Natural killer cell (primary cell): ENCODE measurements at regions not wholly inside any gene's neighbourhood (a gene's known extent, or its start where the extent isn't known, plus 50 kb on each side); places are given as distances from the start of the nearest gene placed in this dataset.

ENCODE experiments used
- ATAC-seq, 3 donors: fragments of 150-1000 bp in 2 of 3; fragments of 200-7000 bp in 1 of 3; cut with Tn5 transposase; 1 replicate in 1 of 3; 2 replicates in 2 of 3; pipeline ENCODE4 v1.10.0; 2021; ENCODE audit warnings: mild to moderate bottlenecking in 2 of 3, moderate library complexity in 2 of 3
- DNase-seq, 2 donors: peaks; one replicate each; pipeline versions ENCODE4 v3.0.0 to v3.0.0-alpha.2; 2013 to 2021; ENCODE audit warnings: mixed read lengths in 1 of 2
- H3K27ac ChIP-seq: one replicate; pipeline ENCODE4 v1.5.1; 2013; ENCODE audit warnings: mild to moderate bottlenecking, low read length
- H3K27me3 ChIP-seq: one replicate; pipeline ENCODE4 v1.6.1; 2013; ENCODE audit warnings: low read length; ENCODE audit not compliant: control insufficient read depth, insufficient read depth
- H3K36me3 ChIP-seq: one replicate; pipeline ENCODE4 v1.6.1; 2013; ENCODE audit warnings: low read length; ENCODE audit not compliant: control insufficient read depth, insufficient read depth
- H3K4me1 ChIP-seq: one replicate; pipeline ENCODE4 v1.6.1; 2013; ENCODE audit warnings: low read length; ENCODE audit not compliant: control insufficient read depth, insufficient read depth
- H3K4me3 ChIP-seq: one replicate; pipeline ENCODE4 v1.5.1; 2013; ENCODE audit warnings: low read length
- H3K9me3 ChIP-seq: one replicate; pipeline ENCODE4 v1.6.1; 2013; ENCODE audit warnings: low read length; ENCODE audit not compliant: control insufficient read depth, insufficient read depth
- H3K27ac Mint-ChIP-seq, 2 donors: one replicate each; pipeline ENCODE4 v1.8.0; 2022; ENCODE audit warnings: mild to moderate bottlenecking in 2 of 2, mixed read lengths in 2 of 2, moderate library complexity in 1 of 2
- H3K27me3 Mint-ChIP-seq, 2 donors: one replicate each; pipeline ENCODE4 v1.8.0; 2022; ENCODE audit warnings: low read depth in 2 of 2, mixed read lengths in 2 of 2
- H3K36me3 Mint-ChIP-seq: one replicate; pipeline ENCODE4 v1.8.0; 2022; ENCODE audit warnings: mixed read lengths
- H3K4me1 Mint-ChIP-seq, 2 donors: one replicate each; pipeline ENCODE4 v1.8.0; 2022; ENCODE audit warnings: mixed read lengths in 2 of 2
- H3K4me3 Mint-ChIP-seq: one replicate; pipeline ENCODE4 v1.8.0; 2022; ENCODE audit warnings: mild to moderate bottlenecking, moderate library complexity, mixed read lengths
- H3K9me3 Mint-ChIP-seq, 2 donors: one replicate each; pipeline ENCODE4 v1.8.0; 2022; ENCODE audit warnings: mixed read lengths in 2 of 2
- WGBS: methylation state at CpG from one replicate; pipeline ENCODE4 v1.1.7; 2013; ENCODE audit warnings: missing lambda C conversion rate; ENCODE audit not compliant: insufficient coverage; 5-methylcytosine and 5-hydroxymethylcytosine counted together
- intact Hi-C: fragments of 100-400 bp; cut with micrococcal nuclease; formaldehyde crosslinking; loops from one replicate; pipeline ENCODE4 v1.14.2; 2022
- TF ChIP-seq, protein P1 (sequence below): fragments of 200-600 bp; IDR thresholded peaks from one replicate; pipeline ENCODE4 v1.8.0; 2022; ENCODE audit warnings: antibody characterized with exemption

DNA sequence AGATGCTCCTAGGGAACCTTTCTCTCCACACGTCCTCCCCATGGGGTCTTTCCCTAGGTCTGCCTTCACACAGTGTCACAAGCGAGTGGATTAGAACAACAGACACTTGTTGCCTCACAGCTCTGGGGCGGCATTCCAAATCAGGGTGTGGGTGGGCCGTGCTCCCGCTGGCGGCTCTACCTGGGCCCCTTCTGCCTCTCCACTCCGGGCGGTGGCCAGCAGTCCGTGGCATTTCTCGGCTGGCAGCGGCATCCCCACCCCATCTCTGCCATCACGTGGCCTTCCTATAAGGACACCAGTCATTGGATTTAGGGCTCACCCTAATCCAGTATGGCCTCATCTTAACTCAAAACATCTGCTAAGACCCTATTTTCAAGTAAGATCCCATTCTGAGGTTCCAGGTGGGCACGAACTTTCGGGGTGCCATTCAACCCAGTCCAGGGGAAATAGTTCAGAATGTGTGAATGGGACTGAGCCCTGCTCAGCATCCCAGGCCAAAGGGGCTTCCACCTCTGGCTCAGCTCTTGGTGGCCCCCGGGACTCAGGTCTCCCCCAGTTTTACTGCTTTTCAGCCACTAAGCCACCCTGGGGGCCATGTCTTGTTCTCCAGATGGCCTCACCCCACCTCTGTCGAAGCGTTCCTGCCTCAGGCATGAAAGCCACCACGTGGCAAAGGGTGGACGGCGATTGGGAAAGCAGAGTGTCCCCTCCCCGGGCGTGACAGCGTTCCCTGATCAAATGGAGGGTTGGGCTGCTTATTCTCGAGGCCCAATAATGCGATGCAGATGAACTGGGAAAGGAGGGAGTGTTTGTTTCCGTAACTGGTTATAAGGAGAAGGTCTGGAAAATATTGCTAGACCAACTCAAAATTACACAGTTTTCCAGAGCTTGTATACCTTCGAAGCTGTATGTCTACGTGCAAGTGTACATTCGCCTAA lies 350.0 kb downstream of the GLRX3 start:
- 88% methylated on average over 29 of the region's 29 CpGs for WGBS
- H3K36me3 Mint-ChIP-seq: no peaks in the 10 kb centered on the region
- Histone ChIP-seq H3K36me3 (no peaks in the 10 kb centered on the region), H3K27ac (no peak overlapping the region), H3K27me3 (no peaks in the 10 kb centered on the region), H3K4me3 (no peak overlapping the region), H3K4me1 (no peaks in the 10 kb centered on the region), H3K9me3 (no peaks in the 10 kb centered on the region)
- H3K4me3 Mint-ChIP-seq: no peak overlapping the region
- TF ChIP-seq, protein P1, sequence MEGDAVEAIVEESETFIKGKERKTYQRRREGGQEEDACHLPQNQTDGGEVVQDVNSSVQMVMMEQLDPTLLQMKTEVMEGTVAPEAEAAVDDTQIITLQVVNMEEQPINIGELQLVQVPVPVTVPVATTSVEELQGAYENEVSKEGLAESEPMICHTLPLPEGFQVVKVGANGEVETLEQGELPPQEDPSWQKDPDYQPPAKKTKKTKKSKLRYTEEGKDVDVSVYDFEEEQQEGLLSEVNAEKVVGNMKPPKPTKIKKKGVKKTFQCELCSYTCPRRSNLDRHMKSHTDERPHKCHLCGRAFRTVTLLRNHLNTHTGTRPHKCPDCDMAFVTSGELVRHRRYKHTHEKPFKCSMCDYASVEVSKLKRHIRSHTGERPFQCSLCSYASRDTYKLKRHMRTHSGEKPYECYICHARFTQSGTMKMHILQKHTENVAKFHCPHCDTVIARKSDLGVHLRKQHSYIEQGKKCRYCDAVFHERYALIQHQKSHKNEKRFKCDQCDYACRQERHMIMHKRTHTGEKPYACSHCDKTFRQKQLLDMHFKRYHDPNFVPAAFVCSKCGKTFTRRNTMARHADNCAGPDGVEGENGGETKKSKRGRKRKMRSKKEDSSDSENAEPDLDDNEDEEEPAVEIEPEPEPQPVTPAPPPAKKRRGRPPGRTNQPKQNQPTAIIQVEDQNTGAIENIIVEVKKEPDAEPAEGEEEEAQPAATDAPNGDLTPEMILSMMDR: no peak
- H3K4me1 Mint-ChIP-seq: no peaks in the 10 kb centered on the region
- no peak overlapping the region for H3K27ac Mint-ChIP-seq
- H3K9me3 Mint-ChIP-seq: no peaks in the 10 kb centered on the region
- intact Hi-C loops: no loop called here
- H3K27me3 Mint-ChIP-seq: no peaks in the 10 kb centered on the region
- DNase-seq: no peak
- no peak for ATAC-seq

DNA sequence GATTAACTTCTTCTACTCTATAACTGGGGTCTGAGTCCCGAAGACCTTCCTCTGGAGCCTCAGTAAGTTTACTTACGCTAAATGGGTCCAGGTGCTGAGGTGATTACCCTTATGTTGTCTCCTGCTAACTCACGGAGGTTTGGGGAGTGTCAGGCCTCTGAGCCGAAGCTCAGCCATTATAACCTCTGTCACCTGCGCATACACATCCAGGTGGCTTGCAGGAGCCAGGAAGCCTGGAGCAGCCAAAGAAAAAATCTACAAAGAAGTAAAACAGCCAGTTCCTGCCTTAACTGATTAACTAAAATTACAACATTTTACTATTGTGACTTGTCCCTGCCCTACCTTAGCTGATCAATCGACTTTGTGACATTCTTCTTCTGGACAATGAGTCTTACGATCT lies 350.7 kb downstream of the GLRX3 start:
- 85% methylated on average over 7 of the region's 7 CpGs for WGBS
- H3K27me3 Mint-ChIP-seq: no peaks in the 10 kb centered on the region
- intact Hi-C loops: no loop called here
- no peak overlapping the region for H3K4me3 Mint-ChIP-seq
- Histone ChIP-seq H3K4me3 (no peak overlapping the region), H3K9me3 (no peaks in the 10 kb centered on the region), H3K27me3 (no peaks in the 10 kb centered on the region), H3K36me3 (no peaks in the 10 kb centered on the region), H3K4me1 (no peaks in the 10 kb centered on the region), H3K27ac (no peak overlapping the region)
- ATAC-seq: no peak
- H3K36me3 Mint-ChIP-seq: no peaks in the 10 kb centered on the region
- no peak for DNase-seq
- TF ChIP-seq, protein P1: no peak
- no peaks in the 10 kb centered on the region for H3K9me3 Mint-ChIP-seq
- no peak overlapping the region for H3K27ac Mint-ChIP-seq
- H3K4me1 Mint-ChIP-seq: no peaks in the 10 kb centered on the region

DNA sequence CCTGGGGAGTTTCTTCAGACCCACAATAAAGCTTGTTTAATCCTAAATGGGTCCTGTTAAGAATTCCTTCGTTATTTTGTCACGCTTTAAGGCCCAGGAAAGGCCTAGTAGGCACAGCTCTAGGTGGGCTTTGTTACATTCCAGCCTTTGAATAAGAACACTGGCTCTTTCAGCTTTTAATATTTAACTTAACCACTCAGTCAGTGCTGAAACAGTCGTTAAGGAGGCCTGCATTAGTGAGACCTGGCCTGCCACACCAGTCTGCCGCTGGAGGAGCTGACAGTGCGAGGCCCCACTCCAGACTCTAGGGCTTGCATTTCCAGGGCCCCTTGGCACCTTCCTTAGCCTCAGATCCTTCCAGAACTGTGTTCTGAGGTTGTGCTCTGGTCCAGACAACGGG lies 351.4 kb downstream of the GLRX3 start:
- Histone ChIP-seq H3K36me3 (no peaks in the 10 kb centered on the region), H3K4me1 (no peaks in the 10 kb centered on the region), H3K4me3 (no peak overlapping the region), H3K9me3 (no peaks in the 10 kb centered on the region), H3K27ac (no peak overlapping the region), H3K27me3 (no peaks in the 10 kb centered on the region)
- intact Hi-C loops: no loop called here
- H3K9me3 Mint-ChIP-seq: no peaks in the 10 kb centered on the region
- no peak overlapping the region for H3K4me3 Mint-ChIP-seq
- TF ChIP-seq, protein P1: no peak
- H3K27me3 Mint-ChIP-seq: no peaks in the 10 kb centered on the region
- no peaks in the 10 kb centered on the region for H3K36me3 Mint-ChIP-seq
- no peaks in the 10 kb centered on the region for H3K4me1 Mint-ChIP-seq
- DNase-seq (no peak), ATAC-seq (no peak)
- 61% methylated on average over 6 of the region's 6 CpGs for WGBS
- H3K27ac Mint-ChIP-seq: no peak overlapping the region

DNA sequence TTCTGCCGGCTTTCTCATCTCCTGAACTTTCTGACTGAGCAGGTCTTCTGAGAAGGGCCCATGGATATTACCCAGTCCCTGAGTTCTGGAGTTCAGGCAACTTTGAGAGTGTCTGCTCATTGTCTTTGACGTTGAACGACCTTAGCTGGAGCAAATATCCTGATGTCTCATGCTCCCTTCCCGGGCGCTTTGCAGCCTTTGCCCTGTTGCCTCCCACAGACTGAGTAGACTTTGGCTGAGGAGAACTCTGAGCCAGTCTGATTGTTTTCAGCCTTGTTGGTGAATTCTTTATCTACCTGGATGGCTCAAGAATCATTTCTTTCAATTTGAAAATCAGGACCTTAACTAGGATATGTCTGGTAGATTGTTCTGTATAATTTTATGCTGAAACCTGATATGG lies 353.7 kb downstream of the GLRX3 start:
- Mint-ChIP-seq H3K27ac (no peak overlapping the region), H3K4me3 (no peak overlapping the region), H3K36me3 (no peaks in the 10 kb centered on the region), H3K4me1 (no peaks in the 10 kb centered on the region), H3K27me3 (no peaks in the 10 kb centered on the region), H3K9me3 (no peaks in the 10 kb centered on the region)
- intact Hi-C loops: no loop called here
- Histone ChIP-seq H3K36me3 (no peaks in the 10 kb centered on the region), H3K9me3 (no peaks in the 10 kb centered on the region), H3K27ac (no peak overlapping the region), H3K4me3 (no peak overlapping the region), H3K4me1 (no peaks in the 10 kb centered on the region), H3K27me3 (no peaks in the 10 kb centered on the region)
- TF ChIP-seq, protein P1: no peak
- no peak for ATAC-seq
- DNase-seq: no peak
- WGBS: 83% methylated on average over 5 of the region's 5 CpGs
